ENCODE measurements at regions not wholly inside any gene's neighbourhood (a gene's known extent, or its start where the extent isn't known, plus 50 kb on each side); places are given as distances from the start of the nearest gene placed in this dataset.

DNA sequence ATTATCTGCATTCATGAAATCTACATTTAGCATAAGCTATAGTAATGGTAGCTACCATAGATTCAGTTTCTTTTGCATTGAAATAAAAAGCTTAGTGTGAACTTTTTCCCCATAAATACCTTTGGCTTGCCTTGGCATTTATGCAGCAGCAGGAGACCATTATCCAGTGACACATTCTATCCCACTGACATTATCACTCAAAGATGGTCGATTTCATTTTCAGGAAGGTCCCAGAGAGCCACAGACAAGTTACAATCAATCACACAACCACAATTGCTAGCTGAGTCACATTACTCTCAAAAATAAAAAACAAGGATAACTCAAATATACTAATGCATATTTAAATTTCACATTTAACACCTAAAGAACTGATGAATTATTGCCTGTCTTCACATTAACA is 512.7 kb upstream of the CDH2 start:
- TF ChIP-seq POLR2AphosphoS5 (IDR thresholded peaks at IDR 0.05) (no peak), POLR2A (IDR thresholded peaks at IDR 0.05) (no peak)
